HEK293 (cell line): ENCODE measurements at regions not wholly inside any gene's neighbourhood (a gene's known extent, or its start where the extent isn't known, plus 50 kb on each side); places are given as distances from the start of the nearest gene placed in this dataset.

Experiments used
- CTCF ChIP-seq: fragments of 450-650 bp; formaldehyde crosslinking; IDR thresholded peaks from 2 replicates; pipeline ENCODE4 v1.5.1; 2016; ENCODE audit warnings: missing biosample characterization, missing genetic modification characterization
- INSM2 ChIP-seq: fragments of 450-650 bp; formaldehyde crosslinking; IDR thresholded peaks from 2 replicates; pipeline ENCODE4 v1.5.1; 2016; ENCODE audit warnings: missing biosample characterization, missing genetic modification characterization
- PRDM1 ChIP-seq: fragments of 450-650 bp; formaldehyde crosslinking; IDR thresholded peaks from 2 replicates; pipeline ENCODE4; 2016; ENCODE audit warnings: missing biosample characterization, missing genetic modification characterization
- SP2 ChIP-seq: fragments of 450-650 bp; formaldehyde crosslinking; IDR thresholded peaks from 2 replicates; pipeline ENCODE4 v1.5.1; 2016; ENCODE audit warnings: missing biosample characterization, missing genetic modification characterization
- ZEB2 ChIP-seq: fragments of 450-650 bp; formaldehyde crosslinking; IDR thresholded peaks from 2 replicates; pipeline ENCODE4 v1.5.1; 2016; ENCODE audit warnings: missing biosample characterization, missing genetic modification characterization
- ZNF202 ChIP-seq: fragments of 450-650 bp; formaldehyde crosslinking; IDR thresholded peaks from 2 replicates; pipeline ENCODE4 v1.5.1; 2016; ENCODE audit warnings: missing biosample characterization, missing genetic modification characterization, borderline replicate concordance
- ZNF416 ChIP-seq: fragments of 450-650 bp; formaldehyde crosslinking; IDR thresholded peaks from 2 replicates; pipeline ENCODE4 v1.5.1; 2016; ENCODE audit warnings: missing biosample characterization, missing genetic modification characterization
- ZNF488 ChIP-seq: fragments of 450-650 bp; formaldehyde crosslinking; IDR thresholded peaks from 2 replicates; pipeline ENCODE4 v1.5.1; 2016; ENCODE audit warnings: missing biosample characterization, missing genetic modification characterization
- ZNF501 ChIP-seq: fragments of 450-650 bp; formaldehyde crosslinking; IDR thresholded peaks from 2 replicates; pipeline ENCODE4 v1.5.1; 2016; ENCODE audit warnings: missing biosample characterization, missing genetic modification characterization
- ZNF623 ChIP-seq: fragments of 450-650 bp; formaldehyde crosslinking; IDR thresholded peaks from 2 replicates; pipeline ENCODE4 v1.5.1; 2016; ENCODE audit warnings: missing biosample characterization, missing genetic modification characterization
- ZNF76 ChIP-seq: fragments of 450-650 bp; formaldehyde crosslinking; IDR thresholded peaks from 2 replicates; pipeline ENCODE4; 2016; ENCODE audit warnings: low read depth, missing biosample characterization, missing genetic modification characterization, borderline replicate concordance

GRCh38 chr3:1962396-1963088, 136.1 kb upstream of the CNTN4 start:
- TF ChIP-seq PRDM1 (no peak), INSM2 (no peak), ZNF623 (tag by site-specific recombination) (no peak), CTCF (tag by site-specific recombination) (no peak), ZNF501 (tag by site-specific recombination) (no peak), SP2 (no peak), ZNF202 (tag by site-specific recombination) (no peak), ZNF76 (tag by site-specific recombination) (no peak), ZNF416 (no peak), ZEB2 (tag by site-specific recombination) (no peak), ZNF488 (no peak)
